Fibroblast of lung (primary cell): ENCODE measurements at regions not wholly inside any gene's neighbourhood (a gene's known extent, or its start where the extent isn't known, plus 50 kb on each side); places are given as distances from the start of the nearest gene placed in this dataset.

Source experiments
- CTCF ChIP-seq, 2 donors: IDR thresholded peaks in 1 of 2; conservative IDR thresholded peaks in 1 of 2; 1 replicate in 1 of 2; 2 replicates in 1 of 2; pipeline ENCODE4 v1.5.1; 2011 to 2012; ENCODE audit warnings: low read length in 2 of 2, control low read depth in 1 of 2, inconsistent platforms in 1 of 2, low read depth in 1 of 2, mild to moderate bottlenecking in 1 of 2
- EZH2 ChIP-seq: IDR thresholded peaks from 2 replicates; pipeline ENCODE4 v1.5.1; 2012; ENCODE audit warnings: low read length, control low read depth, mild to moderate bottlenecking; ENCODE audit errors: missing control alignments

GRCh38 chr13:82364525-82364924, 1517.7 kb downstream of the SLITRK1 start:
- TF ChIP-seq CTCF (conservative IDR thresholded peaks at IDR 0.05 in 1 of 2, IDR thresholded peaks at IDR 0.05 in 1 of 2; ENCODE audit: low read depth in 1 of 2, low read length in 2 of 2) (no peak), EZH2 (no peak)
